DOHH2 (cell line): ENCODE measurements at regions not wholly inside any gene's neighbourhood (a gene's known extent, or its start where the extent isn't known, plus 50 kb on each side); places are given as distances from the start of the nearest gene placed in this dataset.

ENCODE experiments used
- H3F3A ChIP-seq: fragments of 200-600 bp; sonication (generic), shearing (Covaris generic); 2 replicates; pipeline ENCODE4 v1.6.0; 2016; ENCODE audit warnings: antibody characterized with exemption, mild to moderate bottlenecking; ENCODE audit not compliant: control insufficient read depth, insufficient read depth
- H3K27ac ChIP-seq: fragments of 200-600 bp; sonication (generic); 2 replicates; pipeline ENCODE4 v1.5.1; 2014; ENCODE audit warnings: low read depth, mild to moderate bottlenecking, low read length, moderate library complexity
- H3K27me3 ChIP-seq: fragments of 200-600 bp; sonication (generic); 2 replicates; pipeline ENCODE4 v1.6.1; 2014; ENCODE audit warnings: mild to moderate bottlenecking, low read length, mixed read lengths; ENCODE audit not compliant: control insufficient read depth
- H3K36me3 ChIP-seq: fragments of 200-600 bp; sonication (generic); 2 replicates; pipeline ENCODE4 v1.6.1; 2014; ENCODE audit warnings: mild to moderate bottlenecking, low read length, moderate library complexity, mixed read lengths; ENCODE audit not compliant: control insufficient read depth
- H3K4me1 ChIP-seq: fragments of 200-600 bp; sonication (generic); 2 replicates; pipeline ENCODE4 v1.6.1; 2014; ENCODE audit warnings: mild to moderate bottlenecking, low read length, mixed read lengths; ENCODE audit not compliant: control insufficient read depth
- H3K4me2 ChIP-seq: fragments of 200-600 bp; sonication (generic); 2 replicates; pipeline ENCODE4 v1.6.0; 2014; ENCODE audit warnings: mild to moderate bottlenecking, low read length, moderate library complexity
- H3K4me3 ChIP-seq: fragments of 200-600 bp; sonication (generic); 2 replicates; pipeline ENCODE4 v1.5.1; 2014; ENCODE audit warnings: mild to moderate bottlenecking, low read length, mixed read lengths
- H3K79me2 ChIP-seq: fragments of 200-600 bp; sonication (generic); 2 replicates; pipeline ENCODE4 v1.6.1; 2014; ENCODE audit warnings: mild to moderate bottlenecking, low read length, mixed read lengths; ENCODE audit not compliant: control insufficient read depth
- H3K9me2 ChIP-seq: fragments of 200-600 bp; sonication (generic); replicated peaks from 2 replicates; pipeline ENCODE4 v1.6.1; 2014; ENCODE audit warnings: mild to moderate bottlenecking, low read length, mixed read lengths; ENCODE audit not compliant: control insufficient read depth
- H3K9me3 ChIP-seq: fragments of 200-600 bp; sonication (generic); 2 replicates; pipeline ENCODE4 v1.6.1; 2014; ENCODE audit warnings: antibody characterized with exemption, low read length, mixed read lengths; ENCODE audit not compliant: control insufficient read depth, insufficient read depth
- H4K20me1 ChIP-seq: fragments of 200-600 bp; sonication (generic); 2 replicates; pipeline ENCODE4 v1.6.0; 2014; ENCODE audit warnings: low read depth, mild to moderate bottlenecking, antibody characterized with exemption, low read length, moderate library complexity; ENCODE audit not compliant: control insufficient read depth, insufficient read depth
- CTCF ChIP-seq: fragments of 200-600 bp; sonication (generic); IDR thresholded peaks from one replicate; pipeline ENCODE4 v1.5.1; 2014; ENCODE audit warnings: antibody characterized with exemption, mild to moderate bottlenecking, low read depth, low read length; ENCODE audit not compliant: poor library complexity, severe bottlenecking
- EZH2phosphoT487 ChIP-seq: fragments of 200-600 bp; sonication (generic); IDR thresholded peaks from 2 replicates; pipeline ENCODE4 v1.6.1; 2017; ENCODE audit warnings: borderline replicate concordance, mild to moderate bottlenecking, antibody characterized with exemption, low read length, moderate library complexity, mixed read lengths

DNA sequence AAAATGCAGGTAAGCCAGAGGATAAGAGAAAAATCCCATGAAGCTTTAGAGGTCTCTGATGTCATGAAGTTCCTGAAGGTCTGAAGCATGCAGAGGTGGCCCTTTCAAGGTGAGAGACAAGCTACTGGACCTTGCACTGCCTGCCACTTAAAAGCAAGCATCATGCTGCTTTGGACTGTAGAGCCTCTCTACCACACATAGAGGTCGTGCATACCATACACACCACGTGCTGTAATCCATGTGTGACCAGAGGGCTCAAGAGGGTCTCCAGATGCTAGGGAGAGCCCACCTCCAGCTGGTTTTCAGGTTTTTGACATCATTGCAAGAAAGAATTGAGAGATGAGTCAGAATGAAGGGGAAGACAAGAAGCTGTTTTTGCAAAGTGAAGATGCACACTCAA is 436.4 kb downstream of the TCERG1L start:
- Histone ChIP-seq H3K4me3 (no peak overlapping the region), H3F3A (no peaks in the 10 kb centered on the region), H3K4me2 (no peak overlapping the region)

GRCh38 chr10:130875897-130876472 is 435.5 kb downstream of the TCERG1L start:
- no peaks in the 10 kb centered on the region for H3K9me3 ChIP-seq
- H3K4me2 ChIP-seq = no peak overlapping the region
- no peak overlapping the region for H3K4me3 ChIP-seq
- no peaks in the 10 kb centered on the region for H3F3A ChIP-seq
- no peaks in the 10 kb centered on the region for H3K4me1 ChIP-seq
- H3K36me3 ChIP-seq = no peaks in the 10 kb centered on the region
- no peaks in the 10 kb centered on the region for H3K79me2 ChIP-seq
- no peaks in the 10 kb centered on the region for H3K27me3 ChIP-seq
- TF ChIP-seq CTCF (no peak), EZH2phosphoT487 (no peak)
- H4K20me1 ChIP-seq = no peaks in the 10 kb centered on the region
- no peak overlapping the region for H3K27ac ChIP-seq
- H3K9me2 ChIP-seq = no peaks in the 10 kb centered on the region

More for the DNA sequence above, 436.4 kb downstream of the TCERG1L start:
- H3K27me3 ChIP-seq = no peaks in the 10 kb centered on the region
- H3K79me2 ChIP-seq = no peaks in the 10 kb centered on the region
- no peaks in the 10 kb centered on the region for H3K4me1 ChIP-seq
- no peaks in the 10 kb centered on the region for H4K20me1 ChIP-seq
- H3K36me3 ChIP-seq = no peaks in the 10 kb centered on the region
- H3K9me3 ChIP-seq = no peaks in the 10 kb centered on the region
- H3K27ac ChIP-seq = no peak overlapping the region
- H3K9me2 ChIP-seq = no peaks in the 10 kb centered on the region
- TF ChIP-seq CTCF (no peak), EZH2phosphoT487 (no peak)

- Histone ChIP-seq H4K20me1 (no peaks in the 10 kb centered on the region), H3K4me1 (no peaks in the 10 kb centered on the region), H3K9me3 (no peaks in the 10 kb centered on the region), H3K79me2 (no peaks in the 10 kb centered on the region), H3K4me2 (no peak overlapping the region), H3K36me3 (no peaks in the 10 kb centered on the region), H3F3A (no peaks in the 10 kb centered on the region), H3K9me2 (no peaks in the 10 kb centered on the region), H3K27ac (no peak overlapping the region), H3K27me3 (no peaks in the 10 kb centered on the region), H3K4me3 (no peak overlapping the region)
- TF ChIP-seq CTCF (no peak), EZH2phosphoT487 (no peak)
Observed at GRCh38 chr10:130877126-130877525, 434.4 kb downstream of the TCERG1L start.

- H3K27ac ChIP-seq = no peak overlapping the region
- no peaks in the 10 kb centered on the region for H4K20me1 ChIP-seq
- H3K36me3 ChIP-seq = no peaks in the 10 kb centered on the region
- H3F3A ChIP-seq = no peaks in the 10 kb centered on the region
- no peak for TF ChIP-seq CTCF
- TF ChIP-seq EZH2phosphoT487 = no peak
- no peak overlapping the region for H3K4me3 ChIP-seq
- H3K9me2 ChIP-seq = no peaks in the 10 kb centered on the region
- H3K27me3 ChIP-seq = no peaks in the 10 kb centered on the region
- no peaks in the 10 kb centered on the region for H3K4me1 ChIP-seq
- no peaks in the 10 kb centered on the region for H3K9me3 ChIP-seq
- H3K4me2 ChIP-seq = no peak overlapping the region
- H3K79me2 ChIP-seq = no peaks in the 10 kb centered on the region
Observed at GRCh38 chr10:130878131-130878530, 433.4 kb downstream of the TCERG1L start.
